ENCODE measurements at regions not wholly inside any gene's neighbourhood (a gene's known extent, or its start where the extent isn't known, plus 50 kb on each side); places are given as distances from the start of the nearest gene placed in this dataset.

- Histone ChIP-seq H4K20me1 (replicated peaks; ENCODE audit: control insufficient read depth, insufficient read depth, low read length) (no peaks in the 10 kb centered on the region), H3K4me1 (replicated peaks in 1 of 2; ENCODE audit: control insufficient read depth in 2 of 2, insufficient read depth in 2 of 2, low read length in 2 of 2) (no peaks in the 10 kb centered on the region), H3K36me3 (ENCODE audit: control insufficient read depth, insufficient read depth, low read length) (no peaks in the 10 kb centered on the region), H3K9me1 (ENCODE audit: control insufficient read depth, insufficient read depth, low read length) (no peaks in the 10 kb centered on the region), H3K4me2 (ENCODE audit: insufficient read depth, low read length) (no peak overlapping the region), H3K27me3 (ENCODE audit: control insufficient read depth in 2 of 2, insufficient read depth in 2 of 2, low read length in 2 of 2) (no peaks in the 10 kb centered on the region), H3K27ac (ENCODE audit: extremely low read depth, low read depth, low read length) (no peak overlapping the region), H3K79me2 (ENCODE audit: control insufficient read depth, insufficient read depth, low read length) (no peaks in the 10 kb centered on the region), H3K9ac (ENCODE audit: insufficient read depth in 1 of 2, low read depth in 2 of 2, low read length in 2 of 2) (no peak overlapping the region), H3K4me3 (no peak overlapping the region), H2AFZ (ENCODE audit: low read depth, low read length) (no peak overlapping the region), H3K9me3 (replicated peaks; ENCODE audit: control insufficient read depth, insufficient read depth, low read depth, low read length) (no peaks in the 10 kb centered on the region)
- intact Hi-C loops (cut with micrococcal nuclease) = no loop called here
- POLR2A ChIA-PET = interaction anchor here (0.7 kb wide), 1 partner anchor 82 kb away, joined by 3 read pairs; no protein-coding TSS in a partner anchor
- WGBS (ENCODE audit: insufficient coverage, low coverage, missing lambda C conversion rate) = 0% methylated on average over 8 of the region's 9 CpGs
- no TSS peak for BruUV-seq (replicated peaks)
- FAIRE-seq (no peak), DNase-seq (ENCODE audit: extremely low read depth in 1 of 4, low spot score in 3 of 4) (no peak), ATAC-seq (no peak)
- in situ Hi-C loops (cut with MboI) = no loop called here
- CTCF ChIA-PET (ENCODE audit: low intra/inter-chr PET ratio) = no interaction called here
- no peak for TF ChIP-seq SETDB1 (IDR thresholded peaks at IDR 0.05; ENCODE audit: low read length)
- TF ChIP-seq ZSCAN32 (CRISPR knock-in tag; IDR thresholded peaks at IDR 0.05) = no peak
- TF ChIP-seq HDAC6 (IDR thresholded peaks at IDR 0.05; ENCODE audit: low read depth, low read length) = no peak
- TF ChIP-seq MAZ (CRISPR knock-in tag; conservative IDR thresholded peaks at IDR 0.05 in 1 of 2, IDR thresholded peaks at IDR 0.05 in 1 of 2) = no peak
- no peak for TF ChIP-seq RBM25 (IDR thresholded peaks at IDR 0.05; ENCODE audit: low read depth, low read length, severe bottlenecking)
- no peak for TF ChIP-seq ZNF655 (CRISPR knock-in tag; IDR thresholded peaks at IDR 0.05)
- no peak for TF ChIP-seq ZNF511 (CRISPR knock-in tag; IDR thresholded peaks at IDR 0.05)
- no peak for TF ChIP-seq SNRNP70 (optimal IDR thresholded peaks at IDR 0.05; ENCODE audit: low read depth, low read length)
- no peak for TF ChIP-seq CTBP1 (IDR thresholded peaks at IDR 0.05; ENCODE audit: borderline replicate concordance)
- TF ChIP-seq RREB1 (CRISPR knock-in tag; IDR thresholded peaks at IDR 0.05) = no peak
- no peak for TF ChIP-seq ZNF277 (CRISPR knock-in tag; IDR thresholded peaks at IDR 0.05; ENCODE audit: borderline replicate concordance)
Observed at GRCh38 chr12:41919526-41920261, 225.0 kb downstream of the GXYLT1 start.

Measured in K562 (cell line).